Caco-2 (cell line): ENCODE measurements at regions not wholly inside any gene's neighbourhood (a gene's known extent, or its start where the extent isn't known, plus 50 kb on each side); places are given as distances from the start of the nearest gene placed in this dataset.

Experiments used
- BruUV-seq: library from RNA; stranded (reverse); fragments of 400-500 nt; replicated peaks from 2 replicates; lab custom pipeline; 2021; lab: Mats Ljungman, UMichigan
- CTCF ChIA-PET: fragments of 300-600 bp; sonication (Branson Sonifier 250); formaldehyde crosslinking; loops from one replicate; lab custom pipeline; 2022; ENCODE audit warnings: antibody characterized with exemption; lab: Charles Lee
- POLR2A ChIA-PET: fragments of 300-600 bp; sonication (Branson Sonifier 250); formaldehyde crosslinking; loops from one replicate; lab custom pipeline; 2022; ENCODE audit warnings: antibody characterized with exemption; lab: Charles Lee
- DNase-seq, 2 experiments: peaks; one replicate each; pipeline versions ENCODE4 v3.0.0 to v3.0.0-alpha.2; 2020 to 2022
- H3K27me3 ChIP-seq: replicated peaks from 2 replicates; pipeline ENCODE4 v1.6.0; 2011; ENCODE audit warnings: low read length; ENCODE audit not compliant: control insufficient read depth, insufficient read depth
- H3K36me3 ChIP-seq: 2 replicates; pipeline ENCODE4 v1.5.1; 2011; ENCODE audit warnings: low read length; ENCODE audit not compliant: control insufficient read depth, insufficient read depth
- H3K4me1 ChIP-seq: fragments of 250-450 bp; sonication (Bioruptor Pico); 2 replicates; pipeline ENCODE4 v1.5.1; 2020; ENCODE audit warnings: mild to moderate bottlenecking
- H3K4me3 ChIP-seq: 2 replicates; pipeline ENCODE4 v1.5.1; 2011; ENCODE audit warnings: low read depth, mild to moderate bottlenecking, control low read depth, low read length
- H3K9me3 ChIP-seq: fragments of 250-450 bp; sonication (Bioruptor Pico); 2 replicates; pipeline ENCODE4 v1.5.1; 2020; ENCODE audit warnings: mild to moderate bottlenecking, moderate library complexity
- H3K27ac Mint-ChIP-seq: one replicate; pipeline ENCODE4 v1.8.0; 2022; ENCODE audit warnings: mixed read lengths; ENCODE audit not compliant: unreplicated experiment
- H3K27me3 Mint-ChIP-seq: one replicate; pipeline ENCODE4 v1.8.0; 2022; ENCODE audit warnings: mixed read lengths; ENCODE audit not compliant: insufficient read depth, unreplicated experiment
- H3K36me3 Mint-ChIP-seq: one replicate; pipeline ENCODE4 v1.8.0; 2022; ENCODE audit warnings: mild to moderate bottlenecking, mixed read lengths; ENCODE audit not compliant: insufficient read depth, unreplicated experiment
- H3K4me1 Mint-ChIP-seq: one replicate; pipeline ENCODE4 v1.8.0; 2022; ENCODE audit warnings: low read depth, mixed read lengths; ENCODE audit not compliant: unreplicated experiment
- H3K4me3 Mint-ChIP-seq: one replicate; pipeline ENCODE4 v1.8.0; 2022; ENCODE audit warnings: mild to moderate bottlenecking, moderate library complexity, mixed read lengths; ENCODE audit not compliant: unreplicated experiment
- H3K9me3 Mint-ChIP-seq: one replicate; pipeline ENCODE4 v1.8.0; 2022; ENCODE audit warnings: mixed read lengths; ENCODE audit not compliant: unreplicated experiment
- intact Hi-C: fragments of 100-400 bp; cut with micrococcal nuclease; formaldehyde crosslinking; loops from one replicate; pipeline ENCODE4 v1.10.0; 2022; ENCODE audit not compliant: unreplicated experiment
- TF ChIP-seq, protein P1 (sequence below), 2 experiments: fragments of 200-600 bp in 1 of 2; IDR thresholded peaks; 1 replicate in 1 of 2; 2 replicates in 1 of 2; pipeline versions ENCODE4 v1.5.1 to v1.8.0; 2011 to 2022; ENCODE audit warnings: antibody characterized with exemption in 1 of 2, control low read depth in 1 of 2, inconsistent platforms in 1 of 2, low read depth in 1 of 2, low read length in 1 of 2, mild to moderate bottlenecking in 1 of 2, moderate library complexity in 1 of 2; ENCODE audit not compliant: insufficient read depth in 1 of 2, severe bottlenecking in 1 of 2, unreplicated experiment in 1 of 2

DNA sequence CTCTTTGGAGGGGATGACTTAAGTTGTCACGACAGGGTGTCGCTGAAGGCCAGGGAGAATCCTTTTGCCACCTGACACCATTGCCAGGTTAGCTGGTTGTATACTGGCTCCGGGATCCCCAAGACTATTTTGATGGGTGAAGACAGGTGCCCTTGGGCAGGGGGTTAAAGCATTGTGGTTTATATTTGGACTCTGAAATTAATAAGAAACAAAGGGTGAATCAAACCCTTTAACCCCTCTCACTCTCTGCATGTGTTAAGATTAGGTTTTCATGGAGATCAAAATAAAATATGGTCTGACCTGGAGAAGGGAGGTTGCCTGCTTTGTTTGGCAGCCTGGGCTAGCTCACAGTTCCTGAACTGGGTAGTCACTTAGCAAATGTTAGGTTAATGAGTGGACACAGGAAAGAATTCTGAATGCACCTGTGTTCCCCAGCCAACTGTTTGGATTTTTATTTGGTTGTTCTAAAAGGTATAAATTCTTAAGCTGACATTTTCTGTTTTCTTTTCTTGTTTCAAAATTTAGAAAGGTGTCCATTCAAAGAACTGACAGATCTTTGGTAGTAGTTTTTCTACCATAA lies 301.7 kb downstream of the KCNS3 start:
- Histone ChIP-seq H3K27me3 (no peaks in the 10 kb centered on the region), H3K4me1 (no peaks in the 10 kb centered on the region), H3K9me3 (no peaks in the 10 kb centered on the region), H3K36me3 (no peaks in the 10 kb centered on the region), H3K4me3 (no peak overlapping the region)
- ChIA-PET CTCF (interaction anchor here (1.8 kb wide), 1 partner anchor 7 kb away, joined by 7 read pairs; no protein-coding TSS in a partner anchor), POLR2A (no interaction called here)
- H3K9me3 Mint-ChIP-seq: no peaks in the 10 kb centered on the region
- H3K27me3 Mint-ChIP-seq: peaks cover 2% of the 10 kb centered on the region
- peaks cover 14% of the 10 kb centered on the region for H3K4me1 Mint-ChIP-seq
- intact Hi-C loops: no loop called here
- H3K4me3 Mint-ChIP-seq: no peak overlapping the region
- no TSS peak for BruUV-seq
- H3K36me3 Mint-ChIP-seq: no peaks in the 10 kb centered on the region
- H3K27ac Mint-ChIP-seq: no peak overlapping the region
- no peak for DNase-seq
- TF ChIP-seq, protein P1, sequence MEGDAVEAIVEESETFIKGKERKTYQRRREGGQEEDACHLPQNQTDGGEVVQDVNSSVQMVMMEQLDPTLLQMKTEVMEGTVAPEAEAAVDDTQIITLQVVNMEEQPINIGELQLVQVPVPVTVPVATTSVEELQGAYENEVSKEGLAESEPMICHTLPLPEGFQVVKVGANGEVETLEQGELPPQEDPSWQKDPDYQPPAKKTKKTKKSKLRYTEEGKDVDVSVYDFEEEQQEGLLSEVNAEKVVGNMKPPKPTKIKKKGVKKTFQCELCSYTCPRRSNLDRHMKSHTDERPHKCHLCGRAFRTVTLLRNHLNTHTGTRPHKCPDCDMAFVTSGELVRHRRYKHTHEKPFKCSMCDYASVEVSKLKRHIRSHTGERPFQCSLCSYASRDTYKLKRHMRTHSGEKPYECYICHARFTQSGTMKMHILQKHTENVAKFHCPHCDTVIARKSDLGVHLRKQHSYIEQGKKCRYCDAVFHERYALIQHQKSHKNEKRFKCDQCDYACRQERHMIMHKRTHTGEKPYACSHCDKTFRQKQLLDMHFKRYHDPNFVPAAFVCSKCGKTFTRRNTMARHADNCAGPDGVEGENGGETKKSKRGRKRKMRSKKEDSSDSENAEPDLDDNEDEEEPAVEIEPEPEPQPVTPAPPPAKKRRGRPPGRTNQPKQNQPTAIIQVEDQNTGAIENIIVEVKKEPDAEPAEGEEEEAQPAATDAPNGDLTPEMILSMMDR (IDR thresholded peaks at IDR 0.05; ENCODE audit: insufficient read depth in 1 of 2, low read depth in 1 of 2, low read length in 1 of 2, severe bottlenecking in 1 of 2, unreplicated experiment in 1 of 2): no peak

DNA sequence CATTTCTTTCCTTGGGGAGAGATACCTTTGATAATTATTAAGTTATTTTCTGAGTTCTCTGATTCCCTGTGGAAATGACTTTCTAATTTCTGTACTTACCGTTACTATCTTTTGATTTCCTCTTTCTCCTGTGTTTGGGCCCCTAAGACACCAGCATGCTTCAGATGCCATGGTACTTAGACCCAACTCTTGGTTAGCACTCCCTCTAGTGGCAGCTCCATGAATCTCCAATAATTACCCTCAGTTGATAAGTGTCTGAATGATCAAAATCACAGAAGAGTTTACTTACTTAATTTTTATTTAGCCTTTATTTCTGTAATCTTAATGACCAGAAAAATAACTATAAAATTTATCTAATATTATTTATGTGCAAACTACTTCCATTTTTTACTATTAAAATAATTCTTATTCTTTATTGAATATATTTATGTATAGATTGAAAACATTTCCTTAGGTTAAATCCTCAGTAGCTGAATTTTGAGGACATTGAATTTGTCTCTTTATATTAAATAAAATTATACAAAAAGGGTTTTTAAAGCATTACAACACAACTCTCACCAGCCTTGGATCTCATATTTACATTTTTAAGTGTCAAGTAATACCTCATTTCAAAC lies 300.4 kb downstream of the KCNS3 start:
- Mint-ChIP-seq H3K36me3 (no peaks in the 10 kb centered on the region), H3K9me3 (no peaks in the 10 kb centered on the region), H3K27ac (no peak overlapping the region), H3K4me1 (peaks cover 14% of the 10 kb centered on the region), H3K4me3 (no peak overlapping the region), H3K27me3 (peaks cover 2% of the 10 kb centered on the region)
- intact Hi-C loops: loop anchor here (1.0 to 10.0 kb wide), 4 partner anchors 31 to 454 kb away; no protein-coding TSS in a partner anchor
- Histone ChIP-seq H3K9me3 (no peaks in the 10 kb centered on the region), H3K27me3 (no peaks in the 10 kb centered on the region), H3K4me3 (no peak overlapping the region), H3K36me3 (no peaks in the 10 kb centered on the region), H3K4me1 (no peaks in the 10 kb centered on the region)
- ChIA-PET POLR2A (no interaction called here), CTCF (no interaction called here)
- DNase-seq: peak in 1 of 2 experiments; percentile 59
- BruUV-seq: no TSS peak
- TF ChIP-seq, protein P1 (IDR thresholded peaks at IDR 0.05; ENCODE audit: insufficient read depth in 1 of 2, low read depth in 1 of 2, low read length in 1 of 2, severe bottlenecking in 1 of 2, unreplicated experiment in 1 of 2): peak; percentile 76 to 80

DNA sequence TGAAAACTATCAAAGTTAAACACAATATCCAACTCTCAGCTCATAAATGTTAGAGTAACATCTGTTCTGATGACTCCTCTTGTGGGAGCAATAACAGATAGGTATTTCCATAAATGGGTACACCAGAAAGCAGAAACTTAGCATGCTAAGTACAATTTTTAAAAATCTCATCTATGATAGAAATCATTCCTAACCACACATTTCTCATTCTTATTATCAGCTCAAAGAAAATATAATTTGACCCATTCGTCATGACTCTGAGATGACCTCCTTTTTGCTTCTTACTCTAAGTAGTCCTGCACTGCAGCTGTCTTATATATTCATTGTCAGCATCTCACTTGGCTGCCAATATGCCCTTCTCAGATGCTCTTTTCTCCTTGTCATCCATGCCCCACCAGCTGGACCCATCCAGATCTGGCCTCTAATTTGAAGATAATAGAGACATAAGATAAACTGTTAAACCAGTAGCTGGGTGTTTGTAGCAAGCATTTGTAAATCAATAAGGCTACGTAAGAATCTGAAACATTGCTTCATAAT lies 298.3 kb downstream of the KCNS3 start:
- H3K9me3 Mint-ChIP-seq: no peaks in the 10 kb centered on the region
- H3K27me3 Mint-ChIP-seq: peaks cover 2% of the 10 kb centered on the region
- CTCF ChIA-PET: no interaction called here
- Histone ChIP-seq H3K27me3 (no peaks in the 10 kb centered on the region), H3K36me3 (no peaks in the 10 kb centered on the region), H3K4me1 (no peaks in the 10 kb centered on the region), H3K9me3 (no peaks in the 10 kb centered on the region), H3K4me3 (no peak overlapping the region)
- peaks cover 12% of the 10 kb centered on the region for H3K4me1 Mint-ChIP-seq
- intact Hi-C loops: loop anchor here (10.0 kb wide), 1 partner anchor 452 kb away; no protein-coding TSS in a partner anchor
- H3K36me3 Mint-ChIP-seq: no peaks in the 10 kb centered on the region
- POLR2A ChIA-PET: no interaction called here
- TF ChIP-seq, protein P1 (IDR thresholded peaks at IDR 0.05; ENCODE audit: insufficient read depth in 1 of 2, low read depth in 1 of 2, low read length in 1 of 2, severe bottlenecking in 1 of 2, unreplicated experiment in 1 of 2): no peak
- H3K4me3 Mint-ChIP-seq: no peak overlapping the region
- no peak overlapping the region for H3K27ac Mint-ChIP-seq
- no TSS peak for BruUV-seq
- DNase-seq: no peak
